NCI-H510A (cell line): ENCODE measurements at regions not wholly inside any gene's neighbourhood (a gene's known extent, or its start where the extent isn't known, plus 50 kb on each side); places are given as distances from the start of the nearest gene placed in this dataset.
"Not testable (repeated sequence)": the region's sequence is repeated elsewhere in the genome, so short reads cannot be mapped to it uniquely, and the experiment has no call there.

Experiments used
- DNase-seq: peaks from one replicate; lab custom pipeline; 2025; lab: John Stamatoyannopoulos, UW

DNA sequence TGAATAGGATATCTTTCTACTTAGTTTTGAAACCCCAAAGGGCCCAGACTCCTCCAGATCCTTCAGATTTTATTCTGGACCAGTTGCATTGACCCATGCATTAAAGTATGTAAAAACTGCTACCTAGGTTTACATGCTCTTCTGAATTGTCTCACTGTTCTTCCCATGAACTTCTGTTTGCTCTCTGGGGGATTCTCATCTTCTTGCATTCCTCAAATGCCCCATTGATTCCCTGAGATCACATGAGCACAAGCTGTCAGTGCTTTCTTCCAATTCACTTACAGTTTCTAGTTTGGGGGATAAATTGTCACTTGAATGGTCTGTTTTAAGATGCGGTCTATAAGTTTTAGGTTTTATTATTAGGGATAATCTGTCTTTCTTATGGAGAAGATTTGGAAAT, 188.9 kb upstream of the KIF2B start:
- no peak for DNase-seq

DNA sequence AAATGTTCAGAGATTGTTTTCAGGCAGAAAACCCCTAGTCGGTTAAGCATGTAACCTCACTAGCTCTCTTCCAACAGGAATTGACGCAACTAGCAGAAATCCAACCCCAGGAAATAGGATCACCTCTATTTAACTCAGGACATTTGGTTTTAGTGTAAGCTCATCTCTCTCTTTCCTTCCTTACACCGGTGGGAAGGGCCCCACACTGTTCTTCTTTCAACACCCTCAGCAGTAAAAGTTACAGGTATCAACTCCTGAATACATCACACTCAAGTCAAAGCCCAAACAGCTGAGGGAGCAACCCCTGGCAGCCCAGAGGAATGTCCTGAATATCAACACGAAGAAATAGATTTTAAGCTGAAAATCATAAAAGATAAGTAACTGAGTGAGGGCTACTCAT, 191.2 kb upstream of the KIF2B start:
- DNase-seq = no peak

DNA sequence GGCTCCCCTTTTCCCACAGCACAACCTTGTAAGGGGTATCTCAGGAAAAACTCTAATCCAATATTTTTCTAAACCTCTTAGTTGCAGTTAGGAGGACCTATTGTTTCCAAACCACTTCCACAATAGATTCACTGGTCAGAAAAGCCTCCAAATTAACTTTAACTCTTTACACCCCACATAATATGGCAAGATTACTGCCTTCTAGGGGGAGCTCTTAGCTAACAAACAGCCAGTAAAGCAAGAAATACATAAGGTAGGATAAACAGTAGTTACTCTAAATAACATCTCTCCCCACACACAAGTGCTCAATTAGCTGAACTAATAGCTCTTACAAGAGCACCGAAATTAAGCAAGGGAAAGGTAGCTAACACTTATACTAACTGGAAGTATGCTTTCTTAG, 192.1 kb upstream of the KIF2B start:
- DNase-seq = no peak

DNA sequence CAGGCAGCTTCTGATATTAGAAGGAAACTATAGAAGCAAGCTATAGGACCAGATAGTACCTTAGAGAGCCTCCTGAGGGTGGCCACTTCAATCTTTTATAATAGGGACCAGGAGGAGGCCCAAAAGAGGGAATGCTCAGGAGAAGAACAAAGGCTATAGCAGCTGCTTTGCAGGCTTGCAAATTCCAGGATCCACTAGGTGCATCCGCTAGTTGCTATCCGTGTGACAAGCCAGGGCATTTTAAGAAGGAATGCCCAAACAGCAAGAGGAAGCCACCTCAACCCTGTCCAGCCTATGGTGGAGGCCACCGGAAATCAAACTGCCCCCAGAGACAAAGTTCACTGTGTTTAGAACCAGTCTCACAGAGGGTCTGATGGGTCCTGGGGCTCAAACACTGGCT, 192.6 kb upstream of the KIF2B start:
- DNase-seq = no peak

DNA sequence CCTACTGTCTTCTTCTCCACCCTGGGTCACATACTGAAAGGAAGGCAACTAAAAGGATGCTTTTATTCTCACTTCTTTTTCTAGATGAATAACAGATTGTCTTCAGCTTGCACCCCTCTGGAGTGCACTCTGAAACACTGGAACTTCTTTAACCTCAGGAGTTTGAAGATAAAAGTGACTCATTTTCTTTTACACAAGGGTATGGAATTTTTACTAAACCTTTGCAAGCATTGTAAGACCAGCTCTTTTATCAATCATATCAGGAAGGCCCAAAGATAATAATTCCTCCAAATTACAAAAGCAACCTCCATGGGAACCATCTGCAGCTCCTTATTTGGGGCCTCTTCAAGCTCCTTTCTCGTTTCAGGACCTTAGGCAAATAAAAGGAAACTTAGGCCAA, 193.5 kb upstream of the KIF2B start:
- DNase-seq = no peak

DNA sequence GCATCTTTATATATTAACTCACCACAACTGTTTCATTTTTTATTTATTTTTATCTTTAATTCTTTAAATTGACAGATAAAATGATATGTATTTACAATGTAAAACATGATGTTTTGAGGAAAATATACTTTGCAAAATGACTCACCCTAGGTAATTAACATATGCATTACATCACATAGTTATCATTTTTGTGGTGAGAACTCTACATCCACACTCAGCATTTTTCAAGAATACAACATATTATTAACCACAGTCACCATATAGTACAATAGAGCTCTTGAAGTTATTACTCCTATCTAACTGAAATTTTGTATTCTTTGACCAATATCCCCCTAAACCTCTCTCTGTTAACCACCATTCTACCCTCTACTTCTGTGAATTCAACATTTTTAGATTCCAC, 194.7 kb upstream of the KIF2B start:
- DNase-seq = no peak

DNA sequence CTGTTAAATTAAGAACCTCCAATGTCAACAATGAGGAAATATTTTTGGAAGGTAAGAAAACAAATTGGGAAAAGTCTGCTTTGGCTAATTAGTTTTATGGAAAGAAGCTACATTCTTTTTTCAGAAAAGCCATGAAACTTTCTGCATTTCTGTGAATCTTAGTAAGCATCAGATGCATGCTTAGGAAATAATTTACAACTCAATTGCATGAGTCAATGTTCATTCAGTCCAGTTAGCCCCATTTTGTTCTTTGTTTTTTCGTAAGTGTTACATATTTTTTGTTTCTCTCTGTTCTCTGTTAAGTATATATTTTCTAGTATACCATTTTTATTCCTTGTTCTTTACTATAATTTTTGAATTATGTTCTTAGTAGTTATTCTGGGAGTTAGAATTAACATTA, 195.2 kb upstream of the KIF2B start:
- no peak for DNase-seq

DNA sequence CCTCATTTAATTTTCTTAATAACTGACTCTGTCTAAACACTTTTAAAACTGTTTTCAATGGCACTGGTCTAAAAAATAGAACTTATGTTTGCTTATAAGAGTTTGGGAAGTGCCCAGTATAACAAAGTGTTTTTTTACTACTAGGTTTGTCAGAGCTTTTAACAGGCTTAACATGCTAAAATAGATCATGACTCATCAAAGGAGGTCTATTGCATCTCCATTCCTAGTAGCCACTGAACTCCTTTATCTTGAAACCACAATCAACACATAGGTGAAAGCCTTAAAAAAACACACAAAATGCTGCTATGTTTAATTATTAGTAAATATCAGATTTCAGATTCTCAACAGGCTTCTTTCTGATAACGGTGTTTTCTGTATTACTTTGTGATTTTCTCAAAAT, 196.4 kb upstream of the KIF2B start:
- no peak for DNase-seq

DNA sequence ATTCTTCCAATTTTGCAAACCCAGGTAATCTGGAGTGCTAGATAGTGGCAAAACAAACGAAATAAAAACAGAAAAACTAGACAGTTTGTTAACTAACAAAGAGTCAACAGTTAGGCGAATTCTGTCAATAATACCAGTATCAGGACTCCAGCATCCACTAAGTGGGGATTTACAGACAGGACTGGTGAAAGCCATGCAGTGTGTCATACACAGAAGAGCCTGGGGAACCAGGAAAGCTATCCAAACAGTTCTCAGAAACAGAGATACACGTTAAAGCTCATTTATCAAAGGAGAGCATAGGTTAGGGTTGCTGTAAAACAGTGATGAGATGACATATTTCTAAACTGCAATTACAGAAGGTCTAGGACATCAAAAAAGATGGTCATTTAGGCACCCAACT, 203.7 kb upstream of the KIF2B start:
- DNase-seq = no peak

DNA sequence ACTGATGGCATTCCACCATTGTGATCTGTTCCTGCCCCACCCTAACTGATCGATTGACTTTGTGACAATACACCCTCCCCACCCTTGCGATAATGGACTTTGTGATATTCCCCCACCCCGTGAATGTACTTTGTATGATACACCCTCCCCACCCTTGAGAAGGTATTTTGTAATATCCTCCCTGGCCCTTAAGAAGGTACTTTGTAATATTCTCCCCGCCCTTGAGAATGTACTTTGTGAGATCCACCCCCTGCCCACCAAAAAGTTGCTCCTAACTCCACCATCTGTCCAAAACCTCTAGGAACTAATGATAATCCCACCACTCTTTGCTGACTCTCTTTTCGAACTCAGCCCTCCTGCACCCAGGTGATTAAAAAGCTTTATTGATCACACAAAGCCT, 214.5 kb upstream of the KIF2B start:
- not testable (repeated sequence) for DNase-seq

DNA sequence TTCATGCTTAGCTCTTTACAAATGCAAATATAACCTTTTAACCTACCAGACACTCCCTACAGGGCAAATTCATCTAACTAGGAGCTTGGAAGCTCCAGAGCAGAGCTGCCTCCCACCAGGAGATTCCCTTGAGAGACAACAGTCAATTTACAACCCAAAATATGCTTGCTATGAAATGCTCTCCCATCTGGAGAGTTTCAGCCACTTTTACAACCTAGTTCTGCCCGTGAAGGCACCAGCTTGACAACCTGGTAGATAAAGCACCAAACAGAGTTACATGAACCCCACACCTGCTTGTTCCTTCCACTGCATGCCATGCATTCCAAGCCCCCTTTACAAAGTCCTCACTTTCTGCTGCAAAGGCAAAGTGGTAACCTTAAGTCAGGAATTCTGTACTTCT, 215.3 kb upstream of the KIF2B start:
- no peak for DNase-seq

DNA sequence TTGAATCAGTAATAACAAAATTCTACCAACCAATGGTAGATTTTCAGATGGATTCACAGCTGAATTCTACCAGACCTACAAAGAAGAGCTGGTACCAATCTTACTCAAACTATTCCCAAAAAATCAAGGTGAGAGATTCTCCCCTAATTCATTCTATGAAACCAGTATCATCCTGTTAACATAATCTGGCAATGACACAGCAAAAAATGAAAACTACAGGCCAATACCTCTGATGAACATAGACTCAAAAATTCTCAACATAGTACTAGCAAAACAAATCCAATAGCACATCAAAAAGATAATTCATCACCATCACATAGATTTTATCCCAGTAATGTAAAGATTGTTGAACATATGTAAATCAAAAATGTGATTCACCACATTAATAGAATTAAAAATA, 234.4 kb upstream of the KIF2B start:
- DNase-seq = no peak

DNA sequence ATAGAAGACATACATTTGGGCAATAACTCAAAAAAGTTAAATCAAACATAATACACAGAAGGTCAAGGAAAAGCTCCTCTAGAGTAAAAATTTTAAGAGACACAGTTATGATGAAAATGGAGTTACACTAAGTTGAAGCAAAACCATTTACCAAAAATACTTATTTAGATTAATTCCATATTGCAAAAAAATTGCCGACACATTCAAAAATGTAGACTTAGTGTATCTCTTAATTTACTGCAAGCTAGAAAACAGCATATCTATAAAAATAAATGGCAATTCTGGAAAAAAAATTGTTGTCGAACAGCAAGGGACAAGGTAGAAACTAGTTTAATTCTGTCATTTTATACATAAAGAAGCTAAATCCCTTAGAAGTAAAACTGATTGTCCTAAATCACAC, 248.7 kb upstream of the KIF2B start:
- DNase-seq = no peak

DNA sequence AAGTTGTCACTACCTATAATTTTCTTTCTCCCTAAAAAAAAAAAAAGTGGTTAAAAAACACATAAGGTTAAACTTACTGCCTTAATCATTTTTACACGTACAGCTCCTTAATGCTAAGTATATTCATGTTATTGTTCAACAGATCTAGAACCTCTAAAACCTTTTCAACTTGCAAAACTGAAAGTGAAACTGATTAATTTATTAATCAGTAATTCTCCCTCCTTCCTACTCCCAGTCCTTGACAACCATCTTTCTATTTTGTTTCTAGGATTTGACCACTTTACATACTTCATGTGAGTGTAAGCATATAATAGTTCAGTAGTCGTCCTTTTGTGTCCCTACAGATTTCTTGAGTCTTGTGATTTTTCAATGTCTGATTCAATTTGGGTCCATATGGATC, 251.4 kb upstream of the KIF2B start:
- DNase-seq = no peak

DNA sequence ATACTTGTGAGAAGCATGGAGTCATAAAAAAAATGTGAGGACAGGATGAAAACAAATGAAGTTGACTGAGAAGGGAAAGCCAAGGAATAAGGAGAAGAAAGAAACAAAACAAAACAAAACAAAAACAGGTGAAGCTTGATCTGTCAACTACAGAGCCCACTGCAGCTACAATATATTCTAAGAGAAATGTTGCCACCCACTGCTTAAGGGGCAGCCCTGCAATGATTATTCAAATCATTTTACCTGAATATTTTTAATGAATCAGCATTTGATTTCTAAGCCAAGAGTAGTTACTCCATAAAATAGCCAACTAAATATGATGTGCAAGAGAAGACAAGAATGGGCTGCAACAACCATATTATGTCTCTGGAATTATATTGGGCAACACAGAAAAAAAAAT, 252.0 kb upstream of the KIF2B start:
- no peak for DNase-seq

DNA sequence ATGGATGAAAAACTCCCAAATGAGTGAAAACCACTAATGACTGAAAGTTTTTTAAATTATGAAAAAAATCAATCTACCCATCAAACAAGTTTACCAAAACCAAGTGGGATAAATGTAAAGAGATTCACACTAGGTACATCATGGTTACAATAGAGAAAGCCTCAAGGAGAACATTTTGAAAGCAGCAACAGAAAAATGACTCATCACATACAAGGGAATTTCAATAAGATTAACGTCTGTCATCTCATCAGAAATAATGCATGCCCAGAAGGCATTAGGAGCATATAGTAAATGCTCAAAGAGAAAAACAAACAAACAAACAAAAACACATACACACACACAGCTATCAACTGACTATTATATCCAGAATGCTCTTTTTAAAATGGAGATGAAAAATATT, 261.8 kb upstream of the KIF2B start:
- no peak for DNase-seq

DNA sequence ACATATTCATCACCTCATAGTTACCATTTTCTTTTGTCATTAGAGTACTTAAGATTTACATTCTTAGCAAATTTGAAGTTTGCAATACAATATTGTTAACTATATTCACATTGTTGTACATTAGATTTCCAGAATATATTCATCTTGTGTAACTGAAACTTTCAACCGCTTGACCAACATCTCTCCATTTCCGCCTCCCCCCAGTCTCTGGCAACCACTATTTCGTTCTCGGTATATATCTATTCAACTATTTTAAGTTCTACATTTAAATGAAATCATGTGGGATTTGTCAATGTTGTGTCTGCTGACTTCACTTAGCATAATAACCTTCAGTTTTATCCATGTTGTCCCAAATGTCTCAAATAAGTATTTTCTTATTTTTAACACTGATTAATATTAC, 274.5 kb upstream of the KIF2B start:
- DNase-seq = no peak

DNA sequence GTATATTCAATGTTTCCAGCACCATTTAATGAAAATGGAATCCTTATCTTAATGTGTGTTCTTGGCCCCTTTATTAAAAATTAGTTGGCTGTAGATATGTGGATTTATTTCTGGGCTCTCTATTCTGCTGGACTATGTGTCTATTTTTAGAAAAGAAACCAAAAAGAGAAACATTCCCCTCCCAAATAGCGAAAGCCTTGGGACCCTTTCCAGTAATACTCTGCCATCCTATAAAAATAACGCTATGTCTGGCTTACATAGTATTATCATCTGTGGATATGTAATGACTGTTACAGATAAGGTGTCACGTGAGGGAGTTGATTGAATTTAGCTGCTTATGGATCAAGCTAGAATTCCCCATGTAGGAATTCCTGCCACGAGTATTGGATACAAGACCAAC, 279.3 kb upstream of the KIF2B start:
- no peak for DNase-seq

DNA sequence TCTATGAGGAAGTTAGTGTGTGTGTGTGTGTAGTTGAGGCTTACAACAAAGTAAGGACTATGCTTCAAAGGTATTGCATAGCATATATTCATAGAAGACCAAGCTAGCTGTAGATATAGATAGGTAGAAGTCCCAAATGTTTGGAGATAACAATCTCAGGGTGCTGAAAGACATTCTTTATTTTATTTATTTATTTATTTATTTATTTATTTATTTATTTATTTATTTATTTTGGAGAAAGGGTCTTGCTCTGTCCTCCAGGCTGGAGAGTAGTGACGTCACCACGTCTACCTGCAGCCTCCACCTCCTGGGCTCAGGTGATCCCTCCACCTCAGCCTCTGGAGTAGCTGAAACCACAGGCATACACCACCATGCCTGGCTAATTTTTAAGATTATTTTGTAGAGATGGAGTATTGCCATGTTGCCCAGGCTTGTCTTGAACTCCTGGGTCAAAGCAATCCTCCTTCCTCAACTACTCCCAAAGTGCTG, 284.6 kb upstream of the KIF2B start:
- DNase-seq = no peak

DNA sequence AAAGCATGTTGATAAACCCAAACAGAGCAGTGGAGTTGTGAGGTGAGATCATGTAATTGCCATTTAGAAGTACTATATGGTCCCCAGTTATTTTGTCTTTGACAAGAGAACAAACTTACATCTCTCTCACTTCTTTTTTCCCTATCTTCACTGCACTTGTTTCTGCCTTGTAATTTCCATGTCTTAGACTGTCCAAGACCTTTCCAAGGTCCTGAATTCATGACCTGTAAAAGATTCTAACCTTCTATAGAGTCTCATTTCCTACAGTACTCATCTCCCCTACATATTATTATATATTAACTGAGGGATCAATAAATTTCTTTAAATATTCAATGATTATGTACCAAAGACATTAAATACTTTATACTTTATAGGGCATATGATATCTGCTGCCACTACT, 295.3 kb upstream of the KIF2B start:
- no peak for DNase-seq

DNA sequence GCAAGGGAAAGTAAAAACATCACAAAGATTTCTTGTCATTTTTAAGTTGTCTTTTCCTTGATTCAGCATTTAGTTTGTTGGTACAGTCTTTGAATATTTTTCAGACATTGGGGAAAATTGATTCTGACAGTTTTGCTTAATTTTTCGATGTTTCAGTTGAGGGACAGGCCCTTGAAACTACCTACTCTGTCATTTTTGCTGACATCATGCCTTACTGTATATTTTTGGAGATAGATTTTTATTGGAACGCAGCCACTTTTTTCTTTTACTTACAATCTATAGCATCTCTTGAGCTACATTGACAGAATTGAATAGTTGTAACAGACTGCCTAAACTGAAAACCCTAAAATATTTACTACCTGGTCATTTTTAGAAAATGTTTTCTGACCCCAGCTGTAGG, 297.1 kb upstream of the KIF2B start:
- DNase-seq = no peak

DNA sequence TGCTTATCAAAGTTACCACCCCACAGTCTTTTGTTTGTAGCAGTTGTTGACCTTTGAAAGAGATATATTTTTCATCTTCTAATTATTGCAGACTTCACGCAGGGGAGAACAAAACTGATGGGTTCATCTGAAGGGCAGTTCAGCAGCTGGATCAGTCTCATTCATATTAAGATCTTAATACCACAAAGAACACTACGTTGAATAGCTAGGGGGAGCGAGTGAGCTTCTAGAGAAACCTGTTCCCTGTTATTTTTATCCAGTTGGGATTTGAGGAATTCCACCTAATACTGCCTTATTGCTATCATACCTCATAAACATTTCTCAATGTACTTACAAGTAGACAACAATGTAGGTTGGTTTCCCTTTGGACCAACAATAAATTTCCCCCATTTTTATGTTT, 306.1 kb upstream of the KIF2B start:
- DNase-seq = no peak

DNA sequence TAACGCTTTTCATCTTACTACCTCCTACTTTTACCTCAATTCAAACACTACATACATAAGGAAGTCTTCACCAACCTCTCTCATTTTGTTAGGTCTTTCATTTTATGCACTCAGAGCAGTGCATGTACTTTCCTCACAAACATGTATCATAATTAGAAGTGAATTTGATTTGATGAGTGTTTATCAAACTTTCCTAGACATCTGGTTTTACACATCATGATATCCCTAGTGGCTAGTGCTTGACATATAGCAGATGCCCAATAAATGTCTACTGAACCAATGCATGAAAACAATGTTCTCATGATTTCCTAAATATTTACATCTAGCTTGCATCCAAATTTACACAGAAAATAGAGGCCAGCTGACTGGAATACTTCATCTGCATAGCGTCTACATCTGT, 323.4 kb upstream of the KIF2B start:
- DNase-seq = no peak

DNA sequence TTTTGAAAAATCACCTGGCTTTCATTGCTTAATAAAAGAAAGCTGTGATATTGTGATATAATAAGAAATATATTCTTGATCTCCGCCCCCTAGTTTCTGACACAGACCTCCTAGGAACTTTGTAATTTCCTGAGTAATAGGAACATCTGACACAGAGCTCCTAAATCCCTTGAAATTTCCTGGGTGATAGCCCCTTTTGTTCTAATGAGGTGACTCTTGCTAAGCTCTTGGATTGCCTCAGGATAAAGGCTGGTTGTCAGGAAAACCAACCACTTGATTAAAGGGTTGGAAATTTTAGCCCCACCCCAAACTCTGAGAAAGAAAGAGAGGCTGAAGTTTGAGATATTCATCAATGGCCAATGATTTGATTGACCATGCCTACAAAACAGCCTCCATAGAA, 326.4 kb upstream of the KIF2B start:
- no peak for DNase-seq

DNA sequence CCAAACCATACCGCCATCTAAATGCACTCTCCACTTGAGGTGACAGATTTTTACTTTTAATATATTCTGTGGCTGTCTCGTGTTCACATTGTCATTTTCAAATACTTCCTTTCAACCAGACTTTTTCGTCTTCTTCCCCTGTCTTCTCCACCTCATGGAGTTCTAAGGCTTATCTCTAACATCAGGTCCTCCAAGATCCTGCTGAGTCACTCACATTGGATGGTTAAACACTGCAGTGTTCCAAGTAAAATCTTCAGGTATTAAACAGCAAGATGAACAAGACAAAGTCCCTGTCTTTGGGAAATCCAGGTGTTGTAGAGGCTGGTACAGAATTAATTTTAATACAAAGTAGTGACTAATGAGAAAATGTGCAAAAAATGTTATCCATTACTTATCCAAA, 330.2 kb upstream of the KIF2B start:
- DNase-seq = no peak
